SU-DHL-6 (cell line): ENCODE measurements at regions not wholly inside any gene's neighbourhood (a gene's known extent, or its start where the extent isn't known, plus 50 kb on each side); places are given as distances from the start of the nearest gene placed in this dataset.

ENCODE experiments used
- H2AFZ ChIP-seq: fragments of 200-600 bp; sonication (generic); 2 replicates; pipeline ENCODE4 v1.6.1; 2014; ENCODE audit warnings: low read depth, mild to moderate bottlenecking, moderate library complexity, mixed read lengths, antibody characterized with exemption, low read length; ENCODE audit not compliant: severe bottlenecking
- H3F3A ChIP-seq: fragments of 200-600 bp; shearing (Covaris generic); 2 replicates; pipeline ENCODE4 v1.6.0; 2016; ENCODE audit warnings: antibody characterized with exemption, mild to moderate bottlenecking; ENCODE audit not compliant: insufficient read depth
- H3K27ac ChIP-seq: fragments of 200-600 bp; sonication (generic); 2 replicates; pipeline ENCODE4 v1.5.1; 2016; ENCODE audit warnings: low read depth, mild to moderate bottlenecking, low read length, moderate library complexity, mixed read lengths
- H3K27me3 ChIP-seq: fragments of 200-600 bp; sonication (generic), shearing (Covaris generic); 2 replicates; pipeline ENCODE4 v1.6.0; 2014; ENCODE audit warnings: mild to moderate bottlenecking, low read length
- H3K36me3 ChIP-seq: fragments of 200-600 bp; sonication (generic); 2 replicates; pipeline ENCODE4 v1.6.1; 2014; ENCODE audit warnings: mild to moderate bottlenecking, low read length, mixed read lengths
- H3K4me2 ChIP-seq: fragments of 300-600, 200-600 bp; shearing (Covaris generic), sonication (generic); 2 replicates; pipeline ENCODE4 v1.6.0; 2014; ENCODE audit warnings: low read length, low read depth, mild to moderate bottlenecking; ENCODE audit not compliant: poor library complexity, severe bottlenecking
- H3K4me3 ChIP-seq: fragments of 200-600 bp; sonication (generic); 2 replicates; pipeline ENCODE4 v1.5.1; 2014; ENCODE audit warnings: antibody characterized with exemption, low read length, mild to moderate bottlenecking, mixed read lengths; ENCODE audit not compliant: insufficient read depth, poor library complexity, severe bottlenecking
- H3K79me2 ChIP-seq: fragments of 200-600 bp; sonication (generic); 2 replicates; pipeline ENCODE4 v1.6.1; 2014; ENCODE audit warnings: mild to moderate bottlenecking, low read length, moderate library complexity; ENCODE audit not compliant: insufficient read depth
- H3K9ac ChIP-seq: fragments of 200-600 bp; sonication (generic); 2 replicates; pipeline ENCODE4 v1.7.0; 2014; ENCODE audit warnings: mild to moderate bottlenecking, low read length
- H3K9me2 ChIP-seq: fragments of 200-600 bp; sonication (generic); replicated peaks from 2 replicates; pipeline ENCODE4 v1.6.1; 2014; ENCODE audit warnings: low read length; ENCODE audit not compliant: insufficient read depth
- H3K9me3 ChIP-seq: fragments of 200-600 bp; sonication (generic); 2 replicates; pipeline ENCODE4 v1.6.1; 2014; ENCODE audit warnings: low read length, mixed read lengths; ENCODE audit not compliant: insufficient read depth
- H4K20me1 ChIP-seq: fragments of 200-600 bp; sonication (generic); 2 replicates; pipeline ENCODE4 v1.6.1; 2014; ENCODE audit warnings: low read depth, mild to moderate bottlenecking, antibody characterized with exemption, low read length, moderate library complexity, mixed read lengths
- EZH2phosphoT487 ChIP-seq: fragments of 200-600 bp; sonication (generic), shearing (Covaris generic); conservative IDR thresholded peaks from 2 replicates; pipeline ENCODE4 v1.6.1; 2018; ENCODE audit warnings: mild to moderate bottlenecking, antibody characterized with exemption, low read length, moderate library complexity, mixed read lengths
- TF ChIP-seq, protein P1 (sequence below): fragments of 200-600 bp; sonication (generic); IDR thresholded peaks from one replicate; pipeline ENCODE4 v1.5.1; 2017; ENCODE audit warnings: antibody characterized with exemption, mild to moderate bottlenecking, low read length, moderate library complexity; ENCODE audit not compliant: insufficient read depth, poor library complexity, severe bottlenecking

DNA sequence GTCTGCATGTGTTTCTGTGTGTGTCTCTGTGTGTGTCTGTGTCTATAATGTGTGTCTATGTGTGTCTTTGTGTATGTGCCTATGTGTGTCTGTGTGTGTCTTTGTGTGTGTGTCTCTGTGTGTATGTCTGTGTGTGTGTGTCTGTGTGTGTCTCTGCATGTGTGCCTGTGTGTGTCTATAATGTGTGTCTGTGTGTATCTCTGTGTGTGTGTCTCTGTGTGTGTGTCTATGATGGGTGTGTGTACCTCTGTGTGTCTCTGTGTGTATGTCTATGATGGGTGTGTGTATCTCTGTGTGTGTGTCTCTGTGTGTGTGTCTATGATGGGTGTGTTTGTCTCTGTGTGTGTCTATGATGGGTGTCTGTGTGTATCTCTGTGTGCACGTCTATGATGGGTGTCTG is 126.2 kb upstream of the GPC1 start:
- Histone ChIP-seq H3K9me3 (no peaks in the 10 kb centered on the region), H3K36me3 (no peaks in the 10 kb centered on the region), H4K20me1 (no peaks in the 10 kb centered on the region), H3K27me3 (no peaks in the 10 kb centered on the region), H3K9me2 (no peaks in the 10 kb centered on the region), H3K79me2 (no peaks in the 10 kb centered on the region), H3K27ac (no peak overlapping the region), H2AFZ (no peak overlapping the region), H3K9ac (no peak overlapping the region), H3F3A (no peaks in the 10 kb centered on the region), H3K4me3 (no peak overlapping the region), H3K4me2 (no peak overlapping the region)
- no peak for TF ChIP-seq EZH2phosphoT487
- TF ChIP-seq, protein P1, sequence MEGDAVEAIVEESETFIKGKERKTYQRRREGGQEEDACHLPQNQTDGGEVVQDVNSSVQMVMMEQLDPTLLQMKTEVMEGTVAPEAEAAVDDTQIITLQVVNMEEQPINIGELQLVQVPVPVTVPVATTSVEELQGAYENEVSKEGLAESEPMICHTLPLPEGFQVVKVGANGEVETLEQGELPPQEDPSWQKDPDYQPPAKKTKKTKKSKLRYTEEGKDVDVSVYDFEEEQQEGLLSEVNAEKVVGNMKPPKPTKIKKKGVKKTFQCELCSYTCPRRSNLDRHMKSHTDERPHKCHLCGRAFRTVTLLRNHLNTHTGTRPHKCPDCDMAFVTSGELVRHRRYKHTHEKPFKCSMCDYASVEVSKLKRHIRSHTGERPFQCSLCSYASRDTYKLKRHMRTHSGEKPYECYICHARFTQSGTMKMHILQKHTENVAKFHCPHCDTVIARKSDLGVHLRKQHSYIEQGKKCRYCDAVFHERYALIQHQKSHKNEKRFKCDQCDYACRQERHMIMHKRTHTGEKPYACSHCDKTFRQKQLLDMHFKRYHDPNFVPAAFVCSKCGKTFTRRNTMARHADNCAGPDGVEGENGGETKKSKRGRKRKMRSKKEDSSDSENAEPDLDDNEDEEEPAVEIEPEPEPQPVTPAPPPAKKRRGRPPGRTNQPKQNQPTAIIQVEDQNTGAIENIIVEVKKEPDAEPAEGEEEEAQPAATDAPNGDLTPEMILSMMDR, result no peak

- Histone ChIP-seq H3K9me2 (no peaks in the 10 kb centered on the region), H3K4me3 (no peak overlapping the region), H3F3A (no peaks in the 10 kb centered on the region), H3K79me2 (no peaks in the 10 kb centered on the region), H2AFZ (no peak overlapping the region), H3K27ac (no peak overlapping the region), H3K27me3 (no peaks in the 10 kb centered on the region), H4K20me1 (no peaks in the 10 kb centered on the region), H3K9me3 (no peaks in the 10 kb centered on the region), H3K9ac (no peak overlapping the region), H3K4me2 (no peak overlapping the region), H3K36me3 (no peaks in the 10 kb centered on the region)
- TF ChIP-seq, protein P1, result no peak
- no peak for TF ChIP-seq EZH2phosphoT487
Observed at GRCh38 chr2:240310201-240310600, 125.3 kb upstream of the GPC1 start.

GRCh38 chr2:240310645-240311044 is 124.8 kb upstream of the GPC1 start:
- H3K4me3 ChIP-seq, result no peak overlapping the region
- no peaks in the 10 kb centered on the region for H3K27me3 ChIP-seq
- no peaks in the 10 kb centered on the region for H3K9me2 ChIP-seq
- H3K9ac ChIP-seq, result no peak overlapping the region
- no peak overlapping the region for H2AFZ ChIP-seq
- H3K79me2 ChIP-seq, result no peaks in the 10 kb centered on the region
- no peak overlapping the region for H3K27ac ChIP-seq
- TF ChIP-seq EZH2phosphoT487, result no peak
- TF ChIP-seq, protein P1, result no peak
- H3K9me3 ChIP-seq, result no peaks in the 10 kb centered on the region
- H3F3A ChIP-seq, result no peaks in the 10 kb centered on the region
- no peaks in the 10 kb centered on the region for H3K36me3 ChIP-seq
- no peaks in the 10 kb centered on the region for H4K20me1 ChIP-seq
- no peak overlapping the region for H3K4me2 ChIP-seq

- Histone ChIP-seq H4K20me1 (no peaks in the 10 kb centered on the region), H3K36me3 (no peaks in the 10 kb centered on the region), H3K27ac (no peak overlapping the region), H3K27me3 (no peaks in the 10 kb centered on the region), H3K4me3 (no peak overlapping the region), H3F3A (no peaks in the 10 kb centered on the region), H2AFZ (no peak overlapping the region), H3K9me3 (no peaks in the 10 kb centered on the region), H3K9me2 (no peaks in the 10 kb centered on the region), H3K9ac (no peak overlapping the region), H3K79me2 (no peaks in the 10 kb centered on the region), H3K4me2 (no peak overlapping the region)
- no peak for TF ChIP-seq EZH2phosphoT487
- TF ChIP-seq, protein P1, result no peak
Observed at GRCh38 chr2:240311821-240312220, 123.6 kb upstream of the GPC1 start.
